ENCODE measurements at regions not wholly inside any gene's neighbourhood (a gene's known extent, or its start where the extent isn't known, plus 50 kb on each side); places are given as distances from the start of the nearest gene placed in this dataset.

DNA sequence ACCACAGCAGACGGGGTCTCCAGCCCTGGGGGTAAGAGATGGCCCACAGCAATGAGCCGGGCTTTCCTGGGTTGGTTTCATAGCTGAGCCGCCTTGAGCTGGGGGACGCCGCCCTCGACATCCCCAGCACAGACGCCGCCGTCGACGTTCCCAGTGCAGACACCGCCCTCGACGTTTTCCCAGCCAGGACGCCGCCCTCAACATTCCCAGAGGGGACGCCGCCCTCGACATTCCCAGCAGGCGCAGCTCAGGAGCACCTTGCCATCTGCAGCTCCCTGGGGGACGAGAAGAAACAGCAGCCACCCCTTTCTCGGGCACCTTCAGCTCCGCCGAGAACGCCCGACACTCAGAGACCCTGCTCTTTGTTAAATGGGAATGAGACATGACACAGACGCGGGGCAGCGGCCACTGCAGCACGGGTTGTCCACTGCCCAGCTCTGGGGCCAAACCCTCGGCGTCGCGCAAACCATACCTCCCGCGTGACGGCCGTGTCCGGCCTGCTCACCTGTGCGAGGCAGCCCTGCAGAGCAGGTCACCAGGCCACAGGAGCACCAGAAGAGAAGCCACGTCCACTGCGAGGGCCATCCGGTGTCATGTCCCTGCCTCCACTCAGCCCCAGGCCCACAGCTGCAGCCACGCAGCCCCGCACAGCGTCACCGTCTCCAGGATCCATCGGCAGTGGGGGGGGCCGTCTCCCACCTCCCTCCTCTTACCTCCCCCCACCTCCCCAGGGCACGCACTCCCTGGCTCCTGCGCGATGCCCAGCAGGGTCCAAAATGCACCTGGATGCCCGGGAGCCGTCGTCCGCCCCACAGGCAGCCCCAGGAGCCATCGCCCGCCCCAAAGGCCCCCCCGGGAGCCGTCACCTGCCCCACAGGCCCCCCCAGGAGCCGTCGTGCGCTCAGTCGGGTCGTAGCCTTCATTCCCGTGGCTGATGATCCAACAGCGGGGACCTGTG lies 77.4 kb upstream of the GALNT9 start:
- BruUV-seq (replicated peaks), result no TSS peak
- Mint-ChIP-seq H3K27me3 (ENCODE audit: unreplicated experiment) (peaks cover 91% of the 10 kb centered on the region), H3K4me1 (ENCODE audit: low read depth, unreplicated experiment) (no peaks in the 10 kb centered on the region), H3K36me3 (ENCODE audit: insufficient read depth, unreplicated experiment) (peaks cover 6% of the 10 kb centered on the region), H3K27ac (ENCODE audit: unreplicated experiment) (no peak overlapping the region), H3K9me3 (ENCODE audit: low read depth, unreplicated experiment) (no peaks in the 10 kb centered on the region), H3K4me3 (ENCODE audit: low read depth, unreplicated experiment) (no peak overlapping the region)
- intact Hi-C loops (cut with micrococcal nuclease; ENCODE audit: unreplicated experiment), result no loop called here
- TF ChIP-seq, protein P1, sequence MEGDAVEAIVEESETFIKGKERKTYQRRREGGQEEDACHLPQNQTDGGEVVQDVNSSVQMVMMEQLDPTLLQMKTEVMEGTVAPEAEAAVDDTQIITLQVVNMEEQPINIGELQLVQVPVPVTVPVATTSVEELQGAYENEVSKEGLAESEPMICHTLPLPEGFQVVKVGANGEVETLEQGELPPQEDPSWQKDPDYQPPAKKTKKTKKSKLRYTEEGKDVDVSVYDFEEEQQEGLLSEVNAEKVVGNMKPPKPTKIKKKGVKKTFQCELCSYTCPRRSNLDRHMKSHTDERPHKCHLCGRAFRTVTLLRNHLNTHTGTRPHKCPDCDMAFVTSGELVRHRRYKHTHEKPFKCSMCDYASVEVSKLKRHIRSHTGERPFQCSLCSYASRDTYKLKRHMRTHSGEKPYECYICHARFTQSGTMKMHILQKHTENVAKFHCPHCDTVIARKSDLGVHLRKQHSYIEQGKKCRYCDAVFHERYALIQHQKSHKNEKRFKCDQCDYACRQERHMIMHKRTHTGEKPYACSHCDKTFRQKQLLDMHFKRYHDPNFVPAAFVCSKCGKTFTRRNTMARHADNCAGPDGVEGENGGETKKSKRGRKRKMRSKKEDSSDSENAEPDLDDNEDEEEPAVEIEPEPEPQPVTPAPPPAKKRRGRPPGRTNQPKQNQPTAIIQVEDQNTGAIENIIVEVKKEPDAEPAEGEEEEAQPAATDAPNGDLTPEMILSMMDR (IDR thresholded peaks at IDR 0.05; ENCODE audit: unreplicated experiment), result no peak
- DNase-seq, result no peak
- CTCF ChIA-PET, result no interaction called here

- peaks cover 96% of the 10 kb centered on the region for H3K27me3 Mint-ChIP-seq (ENCODE audit: unreplicated experiment)
- peaks cover 6% of the 10 kb centered on the region for H3K36me3 Mint-ChIP-seq (ENCODE audit: insufficient read depth, unreplicated experiment)
- BruUV-seq (replicated peaks), result no TSS peak
- CTCF ChIA-PET, result interaction anchor here (1.0 kb wide), 1 partner anchor 10 kb away, joined by 10 read pairs; no protein-coding TSS in a partner anchor
- no peak overlapping the region for H3K27ac Mint-ChIP-seq (ENCODE audit: unreplicated experiment)
- DNase-seq, result no peak
- H3K9me3 Mint-ChIP-seq (ENCODE audit: low read depth, unreplicated experiment), result no peaks in the 10 kb centered on the region
- TF ChIP-seq, protein P1 (IDR thresholded peaks at IDR 0.05; ENCODE audit: unreplicated experiment), result no peak
- intact Hi-C loops (cut with micrococcal nuclease; ENCODE audit: unreplicated experiment), result no loop called here
- H3K4me1 Mint-ChIP-seq (ENCODE audit: low read depth, unreplicated experiment), result no peaks in the 10 kb centered on the region
- no peak overlapping the region for H3K4me3 Mint-ChIP-seq (ENCODE audit: low read depth, unreplicated experiment)
Observed at GRCh38 chr12:132405742-132406251, 76.4 kb upstream of the GALNT9 start.

GRCh38 chr12:132404951-132405741 lies 75.8 kb upstream of the GALNT9 start:
- H3K4me3 Mint-ChIP-seq (ENCODE audit: low read depth, unreplicated experiment), result no peak overlapping the region
- H3K4me1 Mint-ChIP-seq (ENCODE audit: low read depth, unreplicated experiment), result no peaks in the 10 kb centered on the region
- CTCF ChIA-PET, result interaction anchor here (1.0 kb wide), 1 partner anchor 9 kb away, joined by 10 read pairs; no protein-coding TSS in a partner anchor
- peaks cover 6% of the 10 kb centered on the region for H3K36me3 Mint-ChIP-seq (ENCODE audit: insufficient read depth, unreplicated experiment)
- TF ChIP-seq, protein P1 (IDR thresholded peaks at IDR 0.05; ENCODE audit: unreplicated experiment), result no peak
- BruUV-seq (replicated peaks), result no TSS peak
- no peak overlapping the region for H3K27ac Mint-ChIP-seq (ENCODE audit: unreplicated experiment)
- peaks cover 96% of the 10 kb centered on the region for H3K27me3 Mint-ChIP-seq (ENCODE audit: unreplicated experiment)
- no peaks in the 10 kb centered on the region for H3K9me3 Mint-ChIP-seq (ENCODE audit: low read depth, unreplicated experiment)
- intact Hi-C loops (cut with micrococcal nuclease; ENCODE audit: unreplicated experiment), result no loop called here
- no peak for DNase-seq

DNA sequence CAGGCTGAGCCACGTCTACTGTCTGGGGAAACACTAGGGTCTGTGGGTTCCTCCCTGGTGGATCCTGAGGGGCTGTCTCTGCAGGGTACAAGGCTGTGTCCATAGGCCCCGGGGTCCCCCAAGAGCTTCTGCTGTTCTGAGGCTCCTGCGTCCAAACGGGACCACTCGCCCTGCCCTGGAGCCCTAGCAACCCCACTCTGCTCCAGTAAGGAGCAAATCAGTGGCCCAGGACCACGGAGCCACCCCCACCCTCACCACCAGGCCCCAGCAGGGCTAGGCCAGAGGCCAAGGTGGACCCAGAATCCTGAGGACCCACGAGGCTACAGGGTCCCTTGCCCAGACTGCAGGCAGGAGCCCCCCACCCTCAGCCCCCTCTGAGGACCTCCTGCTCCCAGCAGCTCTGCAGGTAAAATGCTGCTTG lies 75.1 kb upstream of the GALNT9 start:
- BruUV-seq (replicated peaks), result no TSS peak
- peaks cover 96% of the 10 kb centered on the region for H3K27me3 Mint-ChIP-seq (ENCODE audit: unreplicated experiment)
- H3K4me3 Mint-ChIP-seq (ENCODE audit: low read depth, unreplicated experiment), result no peak overlapping the region
- TF ChIP-seq, protein P1 (IDR thresholded peaks at IDR 0.05; ENCODE audit: unreplicated experiment), result no peak
- H3K4me1 Mint-ChIP-seq (ENCODE audit: low read depth, unreplicated experiment), result no peaks in the 10 kb centered on the region
- no peak for DNase-seq
- intact Hi-C loops (cut with micrococcal nuclease; ENCODE audit: unreplicated experiment), result no loop called here
- peaks cover 6% of the 10 kb centered on the region for H3K36me3 Mint-ChIP-seq (ENCODE audit: insufficient read depth, unreplicated experiment)
- CTCF ChIA-PET, result no interaction called here
- no peaks in the 10 kb centered on the region for H3K9me3 Mint-ChIP-seq (ENCODE audit: low read depth, unreplicated experiment)
- H3K27ac Mint-ChIP-seq (ENCODE audit: unreplicated experiment), result no peak overlapping the region

All from Calu3 (cell line).